Stimulated activated CD8-positive, alpha-beta memory T cell treated with anti-CD3 and anti-CD28 coated beads, Interleukin-15, amount 100 ng/mL, for 24 hours (primary cell): ENCODE measurements at regions not wholly inside any gene's neighbourhood (a gene's known extent, or its start where the extent isn't known, plus 50 kb on each side); places are given as distances from the start of the nearest gene placed in this dataset.

Source experiments
- DNase-seq: peaks from one replicate; pipeline ENCODE4 v3.0.0-alpha.2; 2020; ENCODE audit warnings: low read depth

DNA sequence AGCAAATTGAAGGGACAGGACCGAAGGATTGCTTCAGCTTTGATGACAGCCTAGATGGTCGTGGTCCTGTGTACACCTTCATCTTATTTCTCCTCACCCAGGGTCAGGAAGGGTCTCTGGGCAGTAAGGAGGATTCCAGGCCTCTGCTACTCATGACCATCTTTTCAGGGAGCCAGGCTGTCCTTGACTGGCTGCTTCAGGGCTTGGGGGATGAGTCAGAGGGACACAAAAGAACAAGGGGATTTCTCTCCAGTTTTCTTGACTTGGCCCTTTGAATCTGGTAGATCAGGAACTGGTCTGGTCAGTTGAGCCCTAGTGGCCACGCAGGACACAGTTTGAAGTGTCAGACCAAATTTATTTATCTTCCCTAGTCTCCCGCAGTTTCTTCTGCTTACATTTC lies 402.1 kb upstream of the CHD6 start:
- no peak for DNase-seq

DNA sequence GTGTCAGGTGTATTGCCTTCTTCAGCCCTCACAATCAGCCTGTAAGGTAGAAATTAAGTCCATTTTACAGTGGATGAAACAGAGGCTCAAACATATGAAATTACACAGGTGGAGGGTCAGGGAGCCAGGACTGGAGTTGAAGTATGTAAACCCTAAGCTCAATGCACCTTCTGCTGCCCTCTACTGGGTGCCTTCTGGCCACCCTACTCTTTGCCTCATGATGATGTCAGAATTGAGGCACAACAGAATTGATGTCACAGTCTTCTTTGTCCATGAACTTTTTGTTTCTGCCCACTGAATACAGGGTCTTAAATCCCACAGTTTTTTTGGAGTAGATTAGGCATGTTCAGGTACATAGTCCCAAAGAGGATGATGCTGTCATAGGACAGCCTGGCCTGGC lies 400.8 kb upstream of the CHD6 start:
- no peak for DNase-seq

DNA sequence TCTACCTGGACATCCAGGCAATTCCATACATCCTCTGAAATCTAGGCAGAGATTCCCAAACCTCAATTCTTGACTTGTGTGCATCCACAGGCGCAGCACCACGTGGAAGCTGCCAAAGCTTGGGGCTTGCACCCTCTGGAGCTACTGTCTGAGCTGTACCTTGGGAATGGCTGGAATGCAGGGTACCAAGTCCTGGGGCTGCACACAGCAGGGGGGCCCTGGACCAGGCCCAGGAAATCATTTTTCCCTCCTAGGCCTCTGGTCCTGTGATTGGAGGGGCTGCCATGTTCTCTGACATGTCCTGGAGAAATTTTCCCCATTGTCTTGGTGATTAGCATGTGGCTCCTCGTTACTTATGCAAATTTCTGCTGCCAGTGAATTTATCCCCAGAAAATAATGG lies 391.9 kb upstream of the CHD6 start:
- DNase-seq, result no peak

DNA sequence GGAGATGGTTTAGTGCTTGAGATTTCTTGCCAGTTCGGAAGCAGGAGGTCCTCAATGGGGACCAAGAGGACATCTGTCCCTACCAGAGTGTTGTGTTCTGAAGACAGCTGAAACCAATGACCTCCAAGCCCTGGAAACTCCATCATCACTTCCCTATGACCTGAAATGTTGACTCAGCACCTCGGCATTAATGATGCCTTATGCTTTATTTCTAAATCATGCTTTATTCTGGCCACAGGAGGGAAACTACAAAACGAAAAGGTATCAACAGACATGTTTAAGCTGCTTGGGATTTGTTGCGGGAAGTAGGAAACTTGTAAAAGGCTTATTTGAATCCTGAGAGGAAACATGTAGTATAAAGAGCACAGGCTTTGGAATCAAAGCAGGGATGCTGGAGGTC lies 389.1 kb upstream of the CHD6 start:
- DNase-seq, result no peak

DNA sequence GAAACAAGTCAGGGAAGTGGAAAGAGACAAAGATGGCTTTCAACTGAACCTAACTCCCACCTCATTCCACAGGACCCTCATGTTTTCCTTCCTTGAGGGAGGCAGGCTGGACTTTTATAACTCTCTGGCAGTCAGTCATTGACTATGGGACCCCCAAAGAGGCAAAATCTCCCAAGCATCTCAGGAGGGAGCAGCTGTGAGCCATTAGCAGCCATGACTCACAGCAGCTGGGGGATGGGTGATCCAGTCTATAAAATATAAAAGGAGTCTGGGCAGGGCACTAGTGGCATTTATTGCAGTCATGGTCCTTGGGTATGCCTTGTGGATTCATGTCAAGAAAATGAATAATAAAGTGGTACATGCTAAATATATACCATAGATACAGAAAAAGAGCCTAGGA lies 387.0 kb upstream of the CHD6 start:
- no peak for DNase-seq

DNA sequence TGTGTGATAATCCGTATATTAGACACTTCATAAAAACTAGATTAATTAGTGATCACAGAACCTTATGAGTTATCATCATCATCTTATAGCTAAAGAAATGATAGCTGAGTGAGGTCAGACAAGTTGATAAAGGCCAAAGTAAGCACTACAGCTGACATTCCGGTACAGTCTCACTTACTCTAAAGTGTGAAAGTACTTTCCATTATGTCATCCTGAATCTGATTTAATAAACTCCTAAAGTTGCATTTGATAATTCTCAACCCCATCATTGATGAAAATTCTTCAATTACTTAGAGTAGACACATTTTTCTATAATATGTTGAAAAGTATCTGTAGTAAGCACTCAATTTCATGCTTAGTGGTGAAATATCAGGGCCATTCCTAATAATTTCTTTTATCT lies 385.2 kb upstream of the CHD6 start:
- no peak for DNase-seq

DNA sequence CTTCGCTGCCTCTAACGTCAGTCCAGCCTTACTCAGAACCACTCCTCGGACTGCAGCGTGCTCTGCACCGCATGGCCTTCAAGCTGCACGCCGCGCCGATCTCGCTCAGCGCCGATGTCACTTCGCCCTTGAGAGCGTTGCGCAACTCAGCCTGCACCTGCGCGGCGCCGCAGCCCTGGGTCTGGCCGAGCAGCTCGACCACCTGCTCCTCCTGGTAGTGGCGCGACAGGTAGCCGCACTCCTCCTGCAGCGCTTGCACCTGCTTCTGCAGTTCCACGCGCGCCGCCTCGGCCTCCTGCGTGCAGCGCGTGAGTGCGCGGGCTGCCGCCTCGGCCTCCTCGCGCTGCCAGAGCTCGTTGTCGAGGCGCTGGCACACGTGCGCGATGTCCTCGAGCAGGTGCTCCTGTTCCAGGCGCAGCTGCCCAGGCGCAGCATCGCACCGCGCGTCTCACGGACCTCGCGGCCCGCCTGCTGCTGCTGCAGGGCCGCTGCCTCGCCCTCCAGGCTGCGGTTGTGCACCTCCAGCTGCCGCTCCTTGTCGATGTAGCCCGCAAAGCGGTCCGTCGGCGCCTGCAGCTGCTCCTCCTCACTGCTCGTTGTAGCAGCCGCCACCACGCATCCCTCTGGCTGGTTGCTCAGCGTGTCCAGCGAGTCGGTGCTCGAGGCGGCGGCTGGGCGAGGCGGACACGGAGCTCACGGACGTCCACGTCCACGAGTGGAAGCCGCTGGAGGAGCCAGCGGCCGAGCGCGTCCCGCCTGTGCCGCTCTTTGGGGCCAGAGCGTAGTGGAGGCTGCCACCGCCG lies 380.6 kb upstream of the CHD6 start:
- no peak for DNase-seq

DNA sequence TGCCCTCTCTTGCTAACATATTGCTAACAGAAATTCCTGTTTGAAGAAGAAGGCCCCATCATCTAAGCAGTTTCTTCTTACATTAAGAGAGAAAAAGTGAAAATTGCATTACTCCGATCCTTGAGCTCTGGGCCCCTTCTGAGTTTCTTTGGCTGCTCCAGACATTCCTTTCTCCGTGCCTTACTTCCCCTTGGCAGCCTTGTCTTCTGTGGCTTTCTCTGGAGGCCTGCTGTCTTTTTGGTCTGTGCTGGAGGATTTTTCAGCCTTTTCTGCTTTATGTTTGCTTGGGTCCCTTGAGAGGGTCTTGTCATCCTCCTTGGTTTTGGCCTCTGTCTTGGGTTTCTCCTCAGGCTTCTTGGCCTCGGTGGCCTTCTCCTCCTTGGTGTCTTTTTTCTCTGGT lies 378.8 kb upstream of the CHD6 start:
- DNase-seq, result no peak

DNA sequence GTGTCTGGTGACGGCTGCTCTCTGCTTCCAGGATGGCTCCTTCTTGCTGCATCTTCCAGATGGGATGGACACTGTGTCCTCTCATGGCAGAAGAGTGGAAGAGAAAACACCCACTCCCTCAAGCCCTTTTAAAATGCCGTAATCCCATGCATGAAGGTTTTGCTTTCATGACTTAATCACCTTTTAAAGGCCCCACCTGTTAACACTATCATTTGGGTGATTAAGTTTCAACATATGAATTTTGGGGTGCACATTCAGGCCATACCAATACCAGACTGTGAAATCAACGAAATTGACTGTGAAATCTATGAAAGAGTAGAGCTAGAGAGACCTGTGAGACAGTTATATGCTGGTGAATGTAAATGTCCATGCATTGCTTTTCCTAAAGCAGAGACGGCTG lies 374.3 kb upstream of the CHD6 start:
- no peak for DNase-seq

DNA sequence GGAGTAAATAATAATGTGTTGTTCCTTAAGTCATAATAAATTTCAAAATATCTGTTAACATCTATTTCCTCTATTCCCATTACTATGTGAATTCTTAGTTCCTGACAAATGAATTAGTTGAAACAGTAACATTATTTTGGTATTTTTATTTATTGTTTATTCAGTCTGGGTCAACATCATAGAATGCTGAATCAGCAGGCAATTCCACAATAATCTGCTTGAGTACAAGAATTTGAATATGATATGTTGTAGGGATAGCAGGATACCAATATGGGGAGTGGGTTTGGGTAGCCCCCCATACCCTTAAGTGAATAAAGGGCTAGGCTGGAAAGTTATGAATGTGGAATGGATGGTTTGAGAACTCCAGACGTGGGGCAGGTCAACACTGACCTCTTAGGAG lies 373.2 kb upstream of the CHD6 start:
- no peak for DNase-seq

DNA sequence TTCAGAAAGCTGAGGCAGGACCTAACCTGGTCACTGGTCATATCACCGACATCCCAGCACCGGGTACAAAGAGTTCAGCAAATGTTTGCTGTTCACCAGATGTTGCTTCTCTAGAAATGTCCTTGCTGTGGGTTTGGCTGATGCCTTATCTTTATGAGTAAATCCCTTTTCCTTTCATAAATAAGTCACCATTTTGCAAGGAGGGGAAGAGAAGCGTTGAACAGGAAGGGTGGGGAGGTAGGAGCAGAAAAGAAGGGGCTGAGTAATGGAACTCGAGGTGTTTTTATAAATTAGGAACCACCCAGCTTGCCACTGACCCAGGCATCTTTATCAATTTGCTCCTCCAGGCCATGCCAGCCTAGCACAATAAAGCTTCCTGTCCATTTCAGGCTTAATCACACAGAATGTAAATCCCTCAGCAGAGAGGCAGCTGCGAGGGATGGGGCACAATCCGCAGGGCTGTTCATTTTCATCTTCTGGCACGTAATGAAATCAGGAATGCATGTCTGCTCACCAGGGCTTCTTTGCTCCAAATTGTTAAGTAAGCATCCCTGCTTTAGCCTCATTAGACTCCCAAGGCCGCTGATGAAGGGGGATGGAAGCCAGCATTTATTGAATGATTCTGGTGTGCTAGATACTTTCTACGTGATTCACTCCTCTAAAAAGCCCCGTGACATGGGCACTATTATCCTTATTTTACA lies 371.9 kb upstream of the CHD6 start:
- no peak for DNase-seq

DNA sequence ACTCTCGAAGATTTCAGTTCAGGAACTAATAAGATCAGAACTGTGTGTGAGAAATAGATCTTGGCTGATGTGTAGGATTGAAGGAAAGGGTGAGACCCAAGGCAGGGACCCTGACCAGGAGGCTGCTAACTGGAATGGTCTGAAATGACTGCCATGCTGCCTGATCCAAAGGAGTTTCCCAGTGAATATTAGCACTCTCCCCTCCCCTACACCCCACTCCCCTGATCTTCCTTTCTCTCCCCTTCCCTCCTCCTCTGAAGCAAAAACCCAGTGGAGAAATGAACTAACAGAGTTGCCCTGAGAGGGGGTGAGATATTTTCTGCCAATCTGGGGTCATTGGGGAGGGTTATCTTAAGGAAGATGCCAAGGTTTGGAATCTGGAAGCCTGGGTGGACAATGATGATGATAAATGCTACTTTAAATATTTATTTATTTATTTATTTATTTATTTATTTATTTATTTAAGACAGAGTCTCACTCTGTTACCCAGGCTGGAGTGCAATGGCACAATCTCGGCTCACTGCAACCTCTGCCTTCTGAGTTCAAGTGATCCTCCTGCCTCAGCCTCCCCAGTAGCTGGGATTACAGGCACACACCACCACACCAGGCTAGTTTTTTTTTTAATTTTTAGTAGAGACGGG lies 371.0 kb upstream of the CHD6 start:
- no peak for DNase-seq

DNA sequence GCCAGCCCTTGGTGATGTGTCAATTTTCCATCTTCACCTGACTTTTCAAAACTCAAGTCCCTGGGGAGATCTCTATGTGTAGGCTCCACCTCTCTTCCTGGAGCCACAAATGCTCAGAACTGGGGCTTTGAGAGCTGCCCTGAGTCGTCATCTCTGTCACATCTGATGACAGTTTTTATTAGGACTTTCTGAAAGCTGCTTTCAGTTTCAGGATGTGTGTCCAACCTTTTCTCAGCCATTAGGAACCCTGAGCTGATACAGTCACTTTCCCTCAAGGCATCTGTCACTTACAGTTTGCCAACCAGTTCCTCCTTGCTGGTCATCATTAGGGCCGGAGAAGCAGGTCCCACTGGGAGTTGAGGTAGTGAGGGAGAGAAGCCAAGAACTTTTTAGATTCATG lies 365.9 kb upstream of the CHD6 start:
- DNase-seq, result no peak

DNA sequence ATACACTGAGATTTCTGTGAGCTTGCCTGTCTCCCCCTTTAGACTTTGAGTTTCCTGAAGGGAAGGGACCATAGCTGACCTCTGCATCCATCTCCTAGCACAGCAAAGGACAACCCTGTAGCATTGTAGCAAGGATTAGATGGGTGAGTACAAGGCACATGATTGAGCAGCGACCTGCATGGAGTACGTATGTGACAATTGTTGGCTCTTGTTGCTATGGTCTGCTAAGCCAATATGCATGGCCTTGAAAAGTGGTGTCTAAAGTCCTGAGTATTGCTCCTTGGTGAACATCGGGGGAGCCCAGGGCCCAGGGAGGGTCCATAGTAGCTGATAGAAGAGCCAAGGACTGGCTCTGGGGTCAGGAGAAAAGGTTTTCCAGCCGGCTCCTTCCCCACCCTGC lies 365.0 kb upstream of the CHD6 start:
- DNase-seq, result no peak

DNA sequence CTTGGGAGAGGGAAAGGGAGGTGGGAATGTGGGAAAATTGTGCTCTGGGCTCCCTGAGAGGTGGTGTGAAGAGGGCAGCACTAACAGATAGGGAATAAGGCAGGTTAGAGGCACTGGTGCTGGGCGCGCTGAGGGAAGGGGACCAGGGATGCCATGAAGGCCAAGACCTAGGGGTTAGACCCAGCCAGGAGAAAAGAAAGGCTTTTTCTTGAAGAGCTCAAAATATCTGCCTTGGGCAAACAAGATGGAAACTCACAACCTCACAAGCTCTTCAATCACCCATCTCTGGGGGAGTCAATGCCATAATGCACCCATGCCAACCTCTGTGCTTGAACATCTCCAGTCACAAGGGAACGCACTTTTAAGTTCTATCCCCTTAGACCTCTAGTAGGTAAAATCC lies 363.6 kb upstream of the CHD6 start:
- no peak for DNase-seq

DNA sequence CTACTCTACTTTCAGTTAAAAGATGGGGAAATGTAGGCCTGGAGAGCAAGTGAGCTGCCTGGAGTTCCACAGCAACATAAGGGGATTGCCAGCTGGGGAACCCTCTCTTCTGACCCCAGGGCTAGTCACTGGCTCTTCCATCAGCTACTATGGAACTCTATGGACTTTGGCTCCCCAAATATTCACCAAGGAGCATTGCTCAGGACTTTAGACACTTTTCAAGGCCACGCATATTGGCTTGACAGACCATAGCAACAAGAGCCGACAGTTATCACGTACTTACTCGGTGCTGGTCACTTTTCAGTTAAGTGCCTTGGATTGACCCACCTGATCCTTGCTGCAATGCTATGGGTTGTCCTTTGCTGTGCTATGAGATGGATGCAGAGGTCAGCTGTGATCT lies 360.7 kb upstream of the CHD6 start:
- no peak for DNase-seq

DNA sequence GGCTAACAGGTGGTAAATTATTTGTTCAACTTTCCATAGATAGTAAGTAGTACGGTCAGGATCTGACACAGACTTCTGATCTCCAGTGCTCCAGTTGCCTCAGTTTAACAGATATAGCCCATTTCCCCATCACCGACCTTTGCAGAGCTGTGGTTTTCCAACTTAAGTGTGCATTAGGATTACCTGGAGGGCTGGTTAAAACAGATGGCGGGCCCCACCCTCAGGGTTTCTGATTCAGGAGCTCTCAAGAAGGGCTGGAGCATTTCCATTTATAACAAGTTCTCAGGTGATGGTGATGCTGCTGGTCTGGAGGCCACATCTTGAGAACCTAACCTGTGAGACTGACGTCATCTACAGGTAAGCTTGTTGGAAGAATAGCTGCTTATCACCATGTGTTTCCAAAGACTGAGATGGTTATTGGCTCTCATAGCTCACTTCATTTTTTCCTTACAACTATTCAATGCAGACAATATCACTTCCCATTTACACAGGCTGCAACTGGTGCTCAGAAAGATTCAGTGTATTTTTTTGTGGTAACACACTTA lies 360.1 kb upstream of the CHD6 start:
- no peak for DNase-seq

DNA sequence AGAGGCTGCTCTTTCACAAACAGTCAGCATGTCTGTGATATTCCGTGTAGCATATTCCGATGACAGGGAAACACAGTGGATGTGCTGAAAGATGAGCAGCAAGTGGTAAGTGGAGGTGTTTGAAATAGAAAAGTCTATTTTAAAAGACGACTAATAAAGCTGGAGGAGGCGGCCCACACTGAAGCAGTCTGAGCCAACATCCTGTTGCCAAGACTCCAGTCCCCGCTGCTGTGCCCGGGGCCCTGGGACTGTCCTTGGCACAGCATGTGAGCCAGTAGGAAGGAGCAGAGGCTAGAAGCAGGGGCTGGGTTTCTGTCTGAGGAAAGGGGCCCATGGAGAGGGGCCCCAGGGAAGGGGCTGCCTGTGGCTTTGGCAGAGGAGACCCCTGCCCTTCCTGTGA lies 351.5 kb upstream of the CHD6 start:
- no peak for DNase-seq

DNA sequence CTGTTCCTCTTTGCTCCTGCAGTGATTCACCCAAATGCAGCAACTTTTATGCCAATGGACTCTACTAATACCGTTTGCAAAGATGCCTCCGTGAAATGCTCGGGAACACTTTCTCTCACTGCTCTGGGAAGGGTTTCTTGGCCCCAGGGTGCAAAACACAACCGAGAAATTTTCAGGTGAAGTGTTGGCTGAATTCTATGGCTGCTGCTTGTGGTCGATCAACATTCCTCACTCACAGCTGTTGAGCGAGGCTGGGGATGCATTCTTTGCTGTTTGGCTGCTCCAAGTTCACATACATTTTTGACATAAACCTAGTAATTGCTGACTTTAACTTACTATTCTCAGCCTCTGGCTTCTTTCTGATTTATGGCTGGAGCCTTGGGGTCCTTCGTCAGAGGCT lies 342.0 kb upstream of the CHD6 start:
- DNase-seq, result no peak

DNA sequence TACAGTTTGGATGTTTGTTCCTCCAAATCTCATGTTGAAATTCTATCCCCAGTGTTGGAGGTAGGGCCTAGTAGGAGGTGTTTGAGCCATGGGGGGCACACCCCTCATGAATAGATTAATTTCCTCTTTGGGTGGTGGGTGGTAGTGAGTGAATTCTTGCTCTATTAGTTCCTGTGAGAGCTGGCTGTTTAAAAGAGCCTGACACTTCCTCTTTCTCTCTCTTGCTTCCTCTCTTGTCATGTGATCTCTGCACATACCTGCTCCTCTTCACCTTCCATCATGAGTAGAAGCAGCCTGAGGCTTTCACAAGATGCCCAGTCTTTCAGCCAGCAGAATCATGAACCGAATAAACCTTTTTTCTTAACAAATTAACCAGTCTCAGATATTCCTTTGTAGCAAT lies 340.2 kb upstream of the CHD6 start:
- no peak for DNase-seq

DNA sequence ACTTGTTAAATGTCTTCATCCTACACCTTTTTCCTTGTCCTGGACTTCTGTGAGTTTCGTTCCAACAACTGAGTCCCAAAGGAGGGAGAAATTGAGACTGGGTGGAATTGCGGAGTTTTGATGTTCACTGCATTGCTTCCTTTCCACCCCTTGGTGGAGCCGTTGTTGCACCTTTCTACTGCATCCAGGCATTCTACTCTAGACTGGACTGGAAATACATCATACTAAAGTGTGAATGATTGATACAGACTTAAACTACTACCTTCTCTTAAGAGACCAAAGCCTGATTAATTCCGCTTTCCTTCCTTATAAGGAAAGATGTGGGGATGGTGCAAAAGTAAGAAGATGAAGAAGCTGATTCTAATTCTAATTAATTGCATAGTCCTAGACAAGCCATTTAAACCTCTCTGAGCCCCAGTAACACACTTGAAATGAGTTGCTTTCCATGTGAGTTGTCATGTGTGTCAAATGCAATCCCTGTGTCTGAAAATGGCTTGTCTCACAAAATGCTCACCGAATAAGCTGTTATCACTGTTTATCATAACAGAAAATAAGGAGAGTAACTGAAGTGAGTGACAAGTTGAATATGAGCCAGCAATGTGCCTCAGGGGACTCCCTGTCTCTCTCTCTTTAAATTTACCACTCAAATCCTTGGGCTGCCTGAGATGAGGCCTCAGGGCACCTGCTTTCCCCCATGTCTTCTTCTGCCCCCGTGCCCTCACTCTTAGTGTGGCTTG lies 338.3 kb upstream of the CHD6 start:
- DNase-seq, result no peak

DNA sequence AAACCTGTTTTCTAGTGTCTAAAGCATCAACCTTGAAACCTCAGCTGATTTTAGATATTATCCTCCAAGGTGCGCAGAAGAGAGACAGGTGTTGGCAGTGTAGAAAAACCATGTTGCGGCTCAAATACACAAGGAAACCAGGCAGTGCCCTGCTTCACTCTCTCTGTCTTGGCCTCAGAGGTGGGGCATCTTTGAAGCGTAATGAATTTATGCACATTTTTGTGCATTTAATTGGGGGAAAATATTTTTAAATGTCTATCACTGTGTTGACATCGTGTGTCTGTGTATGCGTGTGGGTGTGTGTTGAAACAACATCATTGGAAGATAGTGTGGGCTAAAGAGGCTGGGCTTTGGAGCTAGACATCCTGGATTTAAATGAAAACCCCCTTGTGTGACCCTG lies 334.0 kb upstream of the CHD6 start:
- no peak for DNase-seq

DNA sequence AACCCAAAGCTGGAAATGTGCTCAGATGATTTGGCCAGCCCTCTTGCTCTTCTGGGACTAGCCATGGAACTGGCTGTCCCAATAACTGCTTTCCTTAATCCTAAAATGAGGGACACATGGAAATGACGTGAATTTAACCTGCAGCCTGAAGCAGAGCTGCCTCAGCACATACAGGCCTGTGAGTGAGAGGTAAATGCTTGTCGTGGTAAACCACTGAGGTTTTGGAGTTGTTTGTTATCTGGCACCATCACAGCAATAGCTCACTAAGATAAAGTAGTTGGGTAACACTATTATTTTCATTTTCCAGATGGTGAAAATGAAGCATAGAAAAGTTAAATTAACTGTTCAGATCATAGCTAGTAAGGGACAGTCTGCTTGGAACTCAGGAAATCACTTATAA lies 333.4 kb upstream of the CHD6 start:
- DNase-seq, result no peak
